ENCODE measurements at regions not wholly inside any gene's neighbourhood (a gene's known extent, or its start where the extent isn't known, plus 50 kb on each side); places are given as distances from the start of the nearest gene placed in this dataset.

DNA sequence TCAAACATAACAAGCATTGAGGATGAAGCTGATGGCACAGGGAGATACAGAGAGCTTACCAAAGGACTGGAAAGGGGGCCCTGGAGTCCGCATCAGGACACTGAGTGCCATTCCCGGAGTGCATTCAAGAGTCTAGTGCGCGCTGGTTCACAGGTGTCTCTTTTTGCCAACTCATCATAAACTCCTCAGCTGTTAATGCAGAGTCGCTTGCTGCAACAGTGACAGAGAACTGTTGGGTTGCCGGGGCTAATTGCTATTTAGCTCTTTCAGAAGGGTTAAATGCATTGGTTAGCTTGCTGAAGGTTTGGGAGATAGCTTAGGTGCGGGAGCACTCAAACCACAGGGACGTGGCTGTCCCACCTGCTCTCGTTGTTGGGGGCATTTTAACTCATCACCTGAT, 1091.6 kb upstream of the EEF2KMT start:
- DNase-seq (ENCODE audit: low read depth in 2 of 3, low spot score in 2 of 3) = no peak

DNA sequence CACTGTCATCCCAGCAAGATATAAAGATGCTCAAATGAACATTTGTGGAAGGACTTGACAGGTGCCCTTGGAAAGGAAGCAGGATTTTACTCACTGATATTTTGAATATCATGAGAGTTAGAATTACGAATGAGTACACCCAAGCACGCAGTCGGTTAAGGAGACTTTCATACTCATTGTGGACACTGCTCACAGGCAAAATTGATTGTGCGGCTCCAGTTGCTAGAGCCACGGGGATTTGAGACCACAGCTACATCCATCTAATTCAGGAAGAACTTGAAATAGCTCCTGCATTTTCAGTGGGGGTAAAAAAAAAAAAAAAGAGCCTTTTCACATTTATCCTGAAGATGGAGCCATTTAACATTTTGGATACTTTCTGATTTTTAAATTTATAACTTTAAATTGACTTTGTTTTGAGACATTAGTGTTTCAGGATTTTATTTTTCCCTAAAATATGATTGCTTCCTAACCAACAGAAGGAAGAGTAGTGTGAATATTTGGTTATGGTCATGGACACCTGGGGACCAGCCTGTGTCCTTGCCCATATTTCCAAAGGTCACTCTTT, 1080.1 kb upstream of the EEF2KMT start:
- DNase-seq (ENCODE audit: low read depth in 2 of 3, low spot score in 2 of 3) = no peak

GRCh38 chr16:6170022-6170421, 1072.4 kb upstream of the EEF2KMT start:
- no peak for DNase-seq (ENCODE audit: low read depth in 2 of 3, low spot score in 2 of 3)

DNA sequence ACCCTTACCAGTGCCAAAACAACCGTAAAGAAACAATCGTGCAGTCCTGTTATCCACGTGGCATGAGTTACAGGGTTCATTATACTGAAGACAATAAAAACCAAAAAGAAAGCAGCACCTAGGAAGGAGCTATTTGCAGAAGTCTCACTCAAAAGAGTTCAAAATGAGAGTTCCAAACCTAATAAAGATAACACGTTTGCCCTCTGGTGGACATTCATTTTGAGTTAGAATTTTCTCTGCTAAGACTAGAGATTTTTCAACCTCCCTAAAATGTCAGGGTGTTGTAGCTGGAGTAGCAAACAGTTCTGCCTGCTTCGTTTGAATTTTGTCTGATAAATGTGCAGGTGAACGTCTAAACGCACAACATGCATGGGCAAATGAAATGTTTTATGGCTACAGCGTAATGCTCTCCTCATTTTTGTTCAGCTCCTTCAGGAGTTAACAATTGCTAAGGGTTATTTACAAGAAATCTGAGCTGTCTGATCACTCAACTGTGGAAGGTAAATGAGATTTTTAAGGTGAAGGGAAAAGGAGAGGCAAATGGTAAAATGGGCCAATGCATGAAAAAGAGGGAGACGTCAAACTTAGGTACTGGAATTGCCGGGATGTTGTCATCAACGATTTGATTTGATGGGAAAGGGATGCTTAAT, 1067.9 kb upstream of the EEF2KMT start:
- no peak for DNase-seq (ENCODE audit: low read depth in 2 of 3, low spot score in 2 of 3)

DNA sequence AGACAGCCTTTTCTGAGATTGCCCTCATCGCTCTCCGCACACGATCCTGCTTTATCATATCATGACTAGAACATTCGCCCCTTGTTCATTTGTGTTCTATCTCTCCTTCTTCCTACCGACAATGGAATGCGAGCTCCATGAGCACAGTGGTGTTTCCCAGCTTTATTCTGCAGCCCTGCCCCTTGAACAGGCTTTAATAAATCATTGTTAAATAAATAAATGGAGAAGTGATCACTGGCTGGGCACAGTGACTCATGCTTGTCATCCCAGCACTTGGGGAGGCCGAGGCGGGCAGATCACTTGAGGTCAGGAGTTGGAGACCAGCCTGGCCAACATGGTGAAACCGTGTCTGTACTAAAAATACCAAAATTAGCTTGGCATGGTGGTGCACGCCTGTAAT, 1063.3 kb upstream of the EEF2KMT start:
- DNase-seq (ENCODE audit: low read depth in 2 of 3, low spot score in 2 of 3) = no peak

- DNase-seq (ENCODE audit: low read depth in 2 of 3, low spot score in 2 of 3) = no peak
These were observed 1062.7 kb upstream of the EEF2KMT start for GRCh38 chr16:6160303-6160702.

- no peak for DNase-seq (ENCODE audit: low read depth in 2 of 3, low spot score in 2 of 3)
These were observed 1060.2 kb upstream of the EEF2KMT start for GRCh38 chr16:6157806-6158205.

- DNase-seq (ENCODE audit: low read depth in 2 of 3, low spot score in 2 of 3) = no peak
These were observed 1057.7 kb upstream of the EEF2KMT start for GRCh38 chr16:6155271-6155670.

- no peak for DNase-seq (ENCODE audit: low read depth in 2 of 3, low spot score in 2 of 3)
These were observed 1056.3 kb upstream of the EEF2KMT start for GRCh38 chr16:6153901-6154300.

- no peak for DNase-seq (ENCODE audit: low read depth in 2 of 3, low spot score in 2 of 3)
These were observed 1051.4 kb upstream of the EEF2KMT start for GRCh38 chr16:6149031-6149430.

- DNase-seq (ENCODE audit: low read depth in 2 of 3, low spot score in 2 of 3) = no peak
These were observed 1050.8 kb upstream of the EEF2KMT start for GRCh38 chr16:6148361-6148760.

- DNase-seq (ENCODE audit: low read depth in 2 of 3, low spot score in 2 of 3) = no peak
These were observed 1049.4 kb upstream of the EEF2KMT start for GRCh38 chr16:6146874-6147425.

DNA sequence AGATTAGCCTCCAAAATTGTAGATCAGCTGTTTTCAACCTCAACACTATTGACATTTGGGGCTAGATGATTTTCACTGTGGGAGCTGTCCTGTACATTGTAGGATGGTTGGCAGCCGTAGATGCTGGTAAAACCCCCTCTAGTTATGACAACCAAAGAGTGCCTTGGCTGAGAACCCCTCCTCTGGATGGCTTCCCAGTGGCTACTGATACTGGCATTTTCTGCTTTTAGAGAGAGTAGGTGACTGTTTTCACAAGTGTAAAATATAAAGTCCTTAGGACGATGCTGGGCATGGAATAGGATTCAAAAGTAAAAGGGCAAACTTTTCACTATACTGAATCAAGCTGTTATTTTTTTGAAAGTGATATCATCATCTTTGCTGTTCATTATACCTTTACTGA, 1048.8 kb upstream of the EEF2KMT start:
- no peak for DNase-seq (ENCODE audit: low read depth in 2 of 3, low spot score in 2 of 3)

DNA sequence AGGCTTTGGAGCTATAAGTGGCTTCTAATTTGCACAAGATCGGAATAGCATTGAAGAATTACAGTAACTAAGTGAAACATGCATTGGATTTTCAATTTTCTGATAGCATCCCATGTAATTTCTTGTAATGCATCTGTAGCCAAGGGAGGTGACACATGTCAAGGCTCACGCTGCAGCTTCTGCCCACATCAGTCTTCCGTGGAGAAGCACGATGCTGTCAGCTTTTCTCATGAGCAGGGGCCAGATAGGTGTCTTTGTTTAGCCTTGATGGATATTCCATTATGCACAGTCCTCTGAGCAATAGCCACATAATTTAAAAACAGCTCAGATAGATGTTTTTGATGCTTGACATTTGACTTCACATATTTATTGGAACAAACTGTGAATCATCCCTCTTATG, 1046.9 kb upstream of the EEF2KMT start:
- DNase-seq (ENCODE audit: low read depth in 2 of 3, low spot score in 2 of 3) = no peak

DNA sequence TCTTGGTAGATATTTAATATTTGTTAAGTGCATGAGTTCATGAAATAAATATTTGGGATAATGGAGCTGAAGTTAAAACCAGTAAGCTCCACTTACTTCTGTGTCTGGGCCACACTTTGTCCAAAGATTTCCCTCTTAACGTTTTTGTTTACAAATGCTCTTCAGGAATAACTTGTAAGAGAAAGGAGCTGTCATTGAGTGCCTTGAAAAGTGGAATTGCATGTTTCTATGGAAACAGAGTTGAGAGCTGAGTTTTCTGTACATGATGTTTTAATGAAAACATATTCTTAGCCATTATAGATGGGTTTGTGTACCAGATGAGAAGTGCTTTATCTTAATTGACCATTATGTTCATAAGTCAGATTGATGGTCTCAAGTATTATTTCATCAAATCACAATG, 1045.4 kb upstream of the EEF2KMT start:
- no peak for DNase-seq (ENCODE audit: low read depth in 2 of 3, low spot score in 2 of 3)

GRCh38 chr16:6133009-6133557, 1035.5 kb upstream of the EEF2KMT start:
- DNase-seq (ENCODE audit: low read depth in 2 of 3, low spot score in 2 of 3) = no peak

- DNase-seq (ENCODE audit: low read depth in 2 of 3, low spot score in 2 of 3) = no peak
These were observed 1034.5 kb upstream of the EEF2KMT start for GRCh38 chr16:6132121-6132520.

DNA sequence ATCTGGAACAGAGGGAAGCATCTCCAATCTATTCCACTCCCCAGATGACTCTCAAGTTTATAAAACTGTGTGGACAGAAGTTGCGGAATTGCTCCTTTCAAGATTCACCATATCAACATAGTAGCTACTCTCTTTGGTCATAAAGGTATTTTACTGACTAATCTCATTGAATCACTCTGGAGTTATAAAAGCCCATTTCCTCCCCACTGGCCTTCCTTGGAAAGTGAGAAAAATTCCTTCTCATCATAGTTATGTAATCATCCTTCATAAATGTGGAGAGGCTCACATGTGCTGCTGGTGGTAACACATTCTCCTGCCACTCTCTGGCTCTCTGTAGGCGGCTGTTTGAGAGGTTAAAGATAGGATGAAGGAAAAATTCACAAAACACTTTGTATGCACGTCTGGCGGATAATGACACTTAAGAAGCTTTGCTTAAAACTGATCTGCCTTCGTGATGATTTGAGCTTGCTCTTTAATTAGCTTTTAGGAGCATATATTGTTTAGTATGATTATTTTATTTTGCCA, 1034.0 kb upstream of the EEF2KMT start:
- no peak for DNase-seq (ENCODE audit: low read depth in 2 of 3, low spot score in 2 of 3)

GRCh38 chr16:6125483-6126259, 1028.1 kb upstream of the EEF2KMT start:
- no peak for DNase-seq (ENCODE audit: low read depth in 2 of 3, low spot score in 2 of 3)

DNA sequence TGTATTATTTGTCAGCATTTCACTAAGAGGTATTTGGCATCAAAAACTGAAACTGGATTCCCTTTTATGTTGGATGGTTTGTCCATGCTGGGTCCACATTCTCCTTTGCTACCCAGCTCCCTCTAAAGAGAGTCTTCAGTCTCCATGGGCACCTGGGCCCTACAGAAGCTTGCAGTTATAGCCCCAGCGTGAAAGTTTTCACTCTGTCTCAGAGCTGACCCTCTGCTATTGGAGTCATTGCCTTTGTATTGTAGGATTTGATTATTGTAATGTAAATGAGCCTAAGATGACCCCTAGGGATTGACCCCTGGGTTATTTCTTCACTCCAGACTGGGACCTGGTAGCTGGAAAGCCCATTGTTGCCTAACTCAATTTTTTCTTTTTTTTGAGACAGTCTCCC, 1026.5 kb upstream of the EEF2KMT start:
- DNase-seq (ENCODE audit: low read depth in 2 of 3, low spot score in 2 of 3) = no peak

DNA sequence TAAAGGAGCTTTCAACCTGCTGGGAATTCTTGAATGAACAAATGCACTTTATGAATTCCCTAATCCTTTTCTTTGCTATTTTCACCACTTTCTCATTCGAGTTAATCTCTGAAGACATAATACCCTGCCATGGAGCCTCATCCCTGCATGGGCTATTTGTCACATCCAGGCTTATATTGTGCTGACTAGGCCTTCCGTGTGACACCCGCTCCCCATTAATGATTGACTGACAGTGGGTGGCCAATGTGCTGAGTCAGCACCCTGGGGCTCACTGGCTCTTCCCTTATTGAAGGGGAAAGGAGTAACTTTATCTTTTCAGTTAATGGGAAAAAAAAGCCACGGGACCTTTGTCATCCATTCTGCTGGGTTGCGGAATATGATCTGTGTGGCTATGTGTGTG, 1024.8 kb upstream of the EEF2KMT start:
- no peak for DNase-seq (ENCODE audit: low read depth in 2 of 3, low spot score in 2 of 3)
